ENCODE measurements at regions not wholly inside any gene's neighbourhood (a gene's known extent, or its start where the extent isn't known, plus 50 kb on each side); places are given as distances from the start of the nearest gene placed in this dataset.
A peak's percentile ranks its signal among the peaks of the same experiment; 100 is the strongest.
"Not testable (repeated sequence)": the region's sequence is repeated elsewhere in the genome, so short reads cannot be mapped to it uniquely, and the experiment has no call there.

GRCh38 chr16:6853565-6853964, 479.1 kb upstream of the RBFOX1 start:
- no peak for DNase-seq

GRCh38 chr16:6852643-6853225, 479.9 kb upstream of the RBFOX1 start:
- peak in 1 of 3 donors; percentile 1 for DNase-seq

GRCh38 chr16:6846452-6846851, 486.2 kb upstream of the RBFOX1 start:
- DNase-seq: no peak

GRCh38 chr16:6841392-6841791, 491.3 kb upstream of the RBFOX1 start:
- no peak for DNase-seq

- DNase-seq: no peak
These were observed 494.9 kb upstream of the RBFOX1 start for GRCh38 chr16:6837722-6838121.

- DNase-seq: no peak
These were observed 495.9 kb upstream of the RBFOX1 start for GRCh38 chr16:6836766-6837165.

- no peak for DNase-seq
These were observed 496.7 kb upstream of the RBFOX1 start for GRCh38 chr16:6835941-6836340.

- no peak for DNase-seq
These were observed 497.1 kb upstream of the RBFOX1 start for GRCh38 chr16:6835516-6835915.

- no peak for DNase-seq
These were observed 504.0 kb upstream of the RBFOX1 start for GRCh38 chr16:6828690-6829089.

- DNase-seq: no peak
These were observed 504.7 kb upstream of the RBFOX1 start for GRCh38 chr16:6827931-6828330.

- peak in 2 of 3 donors; percentile 9 to 24 for DNase-seq
These were observed 505.4 kb upstream of the RBFOX1 start for GRCh38 chr16:6827267-6827666.

GRCh38 chr16:6822041-6822440, 510.6 kb upstream of the RBFOX1 start:
- DNase-seq: no peak

GRCh38 chr16:6804461-6804860, 528.2 kb upstream of the RBFOX1 start:
- no peak for DNase-seq

- no peak for DNase-seq
These were observed 529.5 kb upstream of the RBFOX1 start for GRCh38 chr16:6803176-6803575.

- DNase-seq: no peak
These were observed 535.4 kb upstream of the RBFOX1 start for GRCh38 chr16:6797223-6797622.

GRCh38 chr16:6777624-6778023, 555.0 kb upstream of the RBFOX1 start:
- DNase-seq: no peak

GRCh38 chr16:6775712-6776111, 556.9 kb upstream of the RBFOX1 start:
- DNase-seq: no peak

- no peak for DNase-seq
These were observed 560.7 kb upstream of the RBFOX1 start for GRCh38 chr16:6771956-6772355.

- DNase-seq: no peak
These were observed 579.1 kb upstream of the RBFOX1 start for GRCh38 chr16:6753553-6753952.

GRCh38 chr16:6751191-6751590, 581.5 kb upstream of the RBFOX1 start:
- no peak for DNase-seq

- no peak for DNase-seq
These were observed 582.9 kb upstream of the RBFOX1 start for GRCh38 chr16:6749698-6750097.

- DNase-seq: not testable (repeated sequence)
These were observed 596.3 kb upstream of the RBFOX1 start for GRCh38 chr16:6736302-6736701.

- DNase-seq: no peak
These were observed 597.0 kb upstream of the RBFOX1 start for GRCh38 chr16:6735631-6736030.

GRCh38 chr16:6732166-6732565, 600.5 kb upstream of the RBFOX1 start:
- no peak for DNase-seq

GRCh38 chr16:6728381-6728780, 604.3 kb upstream of the RBFOX1 start:
- DNase-seq: no peak

Measured in muscle of back (tissue), 3 donors.